GM18858 (cell line): ENCODE measurements at regions not wholly inside any gene's neighbourhood (a gene's known extent, or its start where the extent isn't known, plus 50 kb on each side); places are given as distances from the start of the nearest gene placed in this dataset.

Experiments used
- ATAC-seq: cut with Tn5 transposase; IDR thresholded peaks from one replicate; pipeline ENCODE4 v1.9.1; 2021; ENCODE audit not compliant: unreplicated experiment

DNA sequence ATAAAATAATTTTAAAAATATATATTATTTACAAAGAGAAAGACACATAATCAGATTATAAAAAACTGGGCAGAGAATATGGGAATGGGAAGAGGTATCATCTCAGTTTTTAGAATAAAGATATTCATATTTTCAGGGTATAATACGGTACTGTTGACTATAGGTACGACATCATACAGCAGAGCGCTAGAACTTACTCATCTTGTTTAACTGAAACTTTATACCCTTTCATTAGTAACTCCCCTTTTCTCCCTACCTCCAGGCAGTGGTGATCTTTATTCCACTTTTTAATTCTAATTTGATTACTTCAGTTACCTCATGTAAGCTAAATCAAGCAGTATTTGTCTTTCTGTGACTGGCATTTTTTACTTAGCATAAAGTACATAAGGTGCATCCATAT lies 742.1 kb downstream of the MTRR start:
- ATAC-seq, result no peak

DNA sequence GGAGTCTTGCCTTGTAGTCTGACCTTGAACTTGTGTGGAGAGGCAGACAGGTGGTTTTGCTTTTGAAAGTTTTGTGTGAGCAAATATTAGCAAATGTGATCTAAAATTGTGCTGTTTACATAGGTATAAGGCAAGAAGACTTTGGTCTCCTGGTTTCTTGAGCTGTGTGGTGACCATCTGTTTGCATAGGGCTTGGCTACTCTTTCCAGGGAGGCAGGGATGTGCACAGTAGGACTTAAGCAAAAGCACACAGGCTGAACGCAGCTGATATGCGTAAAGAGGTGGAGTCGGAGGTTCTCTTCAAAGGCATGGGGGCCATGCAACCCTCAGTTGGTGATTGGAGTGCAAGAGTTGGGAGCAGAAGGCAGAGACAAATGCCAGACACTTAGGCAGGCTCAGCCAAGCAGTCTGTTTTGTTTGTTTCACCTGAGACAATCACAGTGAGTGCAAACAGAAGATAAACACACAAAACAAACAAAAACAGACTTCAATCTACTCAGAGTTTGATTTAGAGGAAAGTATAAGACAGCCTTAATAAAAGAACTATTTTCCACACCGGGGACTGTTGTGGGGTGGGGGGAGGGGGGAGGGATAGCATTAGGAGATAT lies 744.2 kb downstream of the MTRR start:
- no peak for ATAC-seq

DNA sequence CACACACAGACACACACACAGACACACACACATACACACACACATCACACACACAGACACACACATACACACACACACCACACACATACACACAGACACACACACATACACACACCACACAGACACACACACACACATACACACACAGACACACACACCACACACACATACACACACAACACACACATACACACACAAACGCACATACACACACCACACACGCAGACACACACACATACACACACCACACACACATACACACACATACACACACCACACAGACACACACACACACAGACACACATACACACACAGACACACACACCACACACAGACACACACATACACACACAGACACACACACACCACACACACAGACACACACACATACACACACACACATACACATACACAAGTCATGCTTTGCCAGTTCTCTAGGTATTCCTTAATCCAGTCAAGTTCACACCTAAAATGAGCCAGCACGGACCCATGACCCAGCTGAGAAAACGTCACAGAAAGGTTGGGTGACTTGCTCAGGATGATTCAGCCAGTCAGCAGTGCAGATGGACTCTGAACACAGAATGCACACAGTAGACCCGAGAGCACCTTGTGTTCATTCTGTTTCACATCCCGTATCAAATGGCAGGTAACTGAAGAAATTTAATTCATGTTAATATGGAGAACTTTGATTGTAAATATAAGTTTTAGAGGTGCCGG lies 746.4 kb downstream of the MTRR start:
- no peak for ATAC-seq

DNA sequence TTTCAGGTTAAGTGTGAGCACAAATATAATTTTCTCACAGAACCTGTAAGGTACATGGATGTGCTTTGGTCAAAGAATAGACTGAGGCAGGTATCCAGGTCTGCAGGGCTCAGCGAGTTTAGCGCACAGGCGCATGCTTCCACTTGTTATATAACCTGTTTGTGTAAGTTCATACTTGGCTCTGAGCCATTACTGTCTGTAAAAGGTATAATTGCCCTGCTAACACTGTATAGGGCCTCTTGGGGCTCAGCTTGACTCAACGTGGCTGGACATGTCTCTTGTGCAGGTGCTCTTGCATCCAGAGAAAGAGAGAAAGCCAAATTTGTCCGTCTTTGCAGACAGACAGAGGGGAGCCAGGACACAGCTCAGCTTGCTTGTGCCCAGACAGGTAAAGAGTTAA lies 759.6 kb downstream of the MTRR start:
- no peak for ATAC-seq

DNA sequence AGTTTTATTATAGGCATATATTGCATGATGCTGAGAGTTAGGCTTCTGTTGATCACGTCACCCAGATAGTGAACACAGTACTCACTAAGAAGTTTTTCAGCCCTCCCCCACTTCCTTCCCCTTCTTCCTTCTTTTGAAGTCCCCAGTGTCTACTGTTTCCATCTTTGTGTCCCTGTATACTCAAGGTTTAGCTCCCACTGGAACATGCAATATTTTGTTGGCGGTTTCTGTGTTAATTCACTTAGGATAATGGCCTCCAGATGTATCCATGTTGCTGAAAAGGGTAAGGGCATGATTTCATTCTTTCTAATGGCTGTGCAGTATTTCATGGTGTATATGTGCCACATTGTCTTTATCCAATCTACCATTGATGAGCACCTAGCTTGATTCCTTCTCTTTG lies 764.3 kb downstream of the MTRR start:
- no peak for ATAC-seq

DNA sequence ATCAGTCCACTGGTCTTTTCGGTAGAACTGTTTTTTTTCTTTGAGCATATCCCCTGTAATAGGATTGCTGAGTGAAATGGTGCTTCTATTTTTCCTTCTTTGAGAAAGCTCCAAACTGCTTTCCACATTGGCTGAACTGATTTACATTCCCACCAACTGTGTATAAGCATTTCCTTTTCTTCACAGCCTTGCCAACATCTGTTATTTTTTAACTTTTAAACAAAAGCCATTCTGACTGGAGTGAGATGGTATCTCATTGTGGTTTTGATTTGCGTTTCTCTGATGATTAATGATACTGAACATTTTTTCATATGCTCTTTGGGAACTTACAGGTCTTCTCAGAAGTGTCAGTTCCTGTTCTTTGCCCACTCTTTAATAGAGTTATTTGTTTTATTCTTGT lies 764.7 kb downstream of the MTRR start:
- ATAC-seq, result no peak

DNA sequence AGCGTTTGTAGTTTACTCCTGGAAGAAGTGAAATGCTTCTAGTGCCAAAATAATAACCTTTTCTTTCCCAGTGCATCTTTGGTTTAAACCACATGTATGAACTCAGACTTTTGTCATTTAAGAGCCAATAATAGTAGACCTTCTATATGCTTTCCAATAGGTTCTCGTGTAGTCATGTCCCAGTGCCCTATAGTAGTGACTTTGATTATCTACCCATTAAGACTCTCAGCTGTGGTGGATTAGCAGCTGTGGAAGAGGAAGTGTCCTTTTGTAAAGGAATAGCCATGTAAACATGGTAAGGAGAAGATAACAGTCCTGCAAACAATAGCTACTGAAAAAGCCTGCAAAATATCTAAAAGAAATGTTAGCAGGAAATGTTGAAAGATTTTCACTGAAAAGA lies 765.3 kb downstream of the MTRR start:
- ATAC-seq, result no peak

DNA sequence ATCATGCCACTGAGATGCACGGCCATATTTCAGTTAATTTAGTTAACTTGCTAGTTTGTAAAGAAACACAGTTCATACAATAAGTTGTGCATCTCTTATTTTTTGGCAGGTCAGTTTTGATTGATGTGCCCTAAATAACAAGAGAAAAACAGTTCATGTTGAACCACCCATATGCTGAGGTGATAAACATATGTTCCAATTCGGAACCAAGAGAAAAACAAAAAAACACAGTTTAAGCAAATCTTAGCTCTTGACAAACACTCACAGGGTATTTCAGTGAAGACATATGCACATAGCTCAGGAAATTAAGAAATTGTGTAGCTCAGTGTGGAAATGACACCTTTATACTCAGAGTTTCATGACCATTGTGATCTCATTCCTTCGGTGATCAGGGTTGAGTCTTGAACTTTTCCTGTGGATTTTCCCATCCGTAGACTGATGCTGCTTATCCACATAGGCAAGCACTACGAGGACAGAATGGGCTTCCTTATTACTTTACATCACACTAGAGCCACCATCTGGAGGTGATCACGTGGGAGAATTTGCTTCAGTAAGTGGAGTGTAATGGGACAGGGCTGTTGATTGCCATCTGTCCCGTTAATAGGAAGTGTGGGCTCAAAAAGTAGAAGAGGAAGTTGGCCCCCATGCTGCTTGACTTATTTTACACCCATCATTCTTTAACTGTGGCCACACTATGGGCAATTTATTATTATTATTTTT lies 773.0 kb downstream of the MTRR start:
- no peak for ATAC-seq

DNA sequence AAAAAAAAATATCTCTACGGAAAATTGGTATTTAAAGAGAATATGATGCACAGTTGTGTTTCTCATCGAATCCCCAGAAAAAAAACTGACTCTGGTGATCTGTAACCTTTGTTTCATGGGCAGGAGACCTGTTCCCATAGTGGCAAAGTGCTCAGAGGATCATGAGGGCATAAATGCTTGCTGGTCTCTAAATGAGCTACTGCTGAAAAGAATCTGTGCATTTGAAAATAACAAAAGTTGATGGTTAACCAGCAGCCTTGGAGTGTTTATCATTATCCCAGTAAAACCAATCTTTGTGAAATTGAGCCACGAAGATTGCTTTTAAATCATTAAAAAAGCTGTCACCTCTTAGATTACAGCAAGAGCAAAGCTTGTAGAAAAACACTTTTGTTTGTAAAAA lies 775.4 kb downstream of the MTRR start:
- ATAC-seq, result no peak

DNA sequence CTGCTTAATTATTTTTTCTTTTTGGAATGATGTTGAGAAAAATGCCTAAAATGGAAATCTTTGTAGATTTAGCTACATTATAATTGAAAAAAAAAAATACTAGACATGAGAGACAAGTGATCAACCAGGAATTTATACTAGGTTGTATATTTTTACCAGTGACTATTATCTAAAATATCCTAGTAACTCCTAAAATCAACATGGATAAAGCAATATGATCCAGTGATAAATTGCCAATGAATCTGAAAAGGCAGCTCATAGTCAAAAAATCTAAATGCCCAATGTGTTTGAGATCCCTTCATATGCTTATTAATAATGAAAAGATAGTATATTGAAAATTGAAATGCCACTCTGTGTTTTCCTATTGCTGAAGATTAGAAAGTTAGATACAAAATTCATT lies 778.2 kb downstream of the MTRR start:
- no peak for ATAC-seq

DNA sequence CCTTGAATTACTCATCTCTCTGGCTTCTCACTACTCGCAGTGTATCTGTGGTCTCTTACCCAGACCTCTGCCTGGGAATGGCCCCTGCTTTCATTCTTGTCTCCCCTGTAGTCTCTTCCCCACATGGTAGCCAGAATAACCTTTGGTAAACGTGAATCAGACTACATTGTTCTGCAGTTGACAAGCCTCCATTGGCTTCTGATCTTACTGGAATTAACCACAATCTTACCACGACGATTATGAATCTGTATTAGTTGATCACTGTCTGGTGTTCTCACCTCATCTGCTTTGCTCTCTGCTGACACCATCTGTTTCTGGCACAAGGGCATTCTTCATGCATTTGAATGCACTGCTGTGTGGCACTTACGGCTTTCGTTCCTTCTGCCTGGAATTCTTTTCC lies 781.2 kb downstream of the MTRR start:
- no peak for ATAC-seq

DNA sequence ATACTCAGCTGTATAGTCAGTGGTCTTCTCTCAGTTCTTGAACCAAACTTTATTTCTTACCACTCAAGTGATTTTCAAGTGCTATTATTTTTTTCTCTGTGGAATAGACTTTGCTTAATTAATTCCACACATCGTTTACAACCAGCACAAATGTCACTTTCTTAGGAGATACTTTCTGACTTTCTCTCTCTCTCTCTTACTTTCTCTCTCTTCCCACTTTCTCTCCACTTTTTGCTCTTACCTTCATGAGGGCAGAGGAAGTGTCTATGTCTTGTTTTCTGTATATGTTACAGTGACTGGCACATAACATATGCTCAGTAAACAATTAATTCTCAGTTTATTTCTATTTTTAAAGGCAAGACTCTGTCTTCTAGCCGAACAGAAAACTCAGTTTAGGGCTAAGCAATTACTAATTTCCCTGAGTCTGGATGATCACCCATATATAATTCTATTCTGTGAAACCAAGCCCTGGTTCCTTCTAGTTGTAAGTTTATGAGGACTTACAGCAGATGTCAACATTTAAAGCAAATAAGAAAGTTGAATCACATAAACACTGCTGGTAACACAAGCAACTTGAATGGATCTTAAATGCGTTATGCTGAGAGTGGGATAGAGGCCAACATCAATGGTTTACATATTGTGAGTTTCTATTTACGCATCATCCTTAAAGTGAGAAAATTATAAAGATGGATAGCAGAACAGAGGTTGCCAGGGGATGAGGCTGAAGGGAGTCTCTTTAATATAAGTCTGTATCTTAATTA lies 791.4 kb downstream of the MTRR start:
- ATAC-seq, result no peak

DNA sequence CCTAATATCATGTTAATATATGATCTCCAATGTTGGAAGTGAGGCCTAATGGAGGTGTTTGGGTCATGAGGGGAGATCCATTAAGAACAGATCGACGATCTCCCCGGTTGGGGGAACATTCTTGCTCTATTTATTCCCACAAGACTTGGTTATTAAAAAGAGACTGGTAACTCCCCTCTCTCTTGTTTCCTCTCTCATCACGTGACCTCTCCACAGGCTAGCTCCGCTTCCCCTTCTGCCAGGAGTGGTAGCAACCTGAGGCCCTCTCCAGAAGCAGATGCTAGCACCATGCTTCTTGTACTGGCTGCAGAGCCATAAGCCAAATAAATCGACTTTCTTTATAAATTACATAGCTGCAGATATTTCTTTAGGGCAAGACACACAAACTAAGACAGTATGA lies 794.4 kb downstream of the MTRR start:
- ATAC-seq, result no peak

DNA sequence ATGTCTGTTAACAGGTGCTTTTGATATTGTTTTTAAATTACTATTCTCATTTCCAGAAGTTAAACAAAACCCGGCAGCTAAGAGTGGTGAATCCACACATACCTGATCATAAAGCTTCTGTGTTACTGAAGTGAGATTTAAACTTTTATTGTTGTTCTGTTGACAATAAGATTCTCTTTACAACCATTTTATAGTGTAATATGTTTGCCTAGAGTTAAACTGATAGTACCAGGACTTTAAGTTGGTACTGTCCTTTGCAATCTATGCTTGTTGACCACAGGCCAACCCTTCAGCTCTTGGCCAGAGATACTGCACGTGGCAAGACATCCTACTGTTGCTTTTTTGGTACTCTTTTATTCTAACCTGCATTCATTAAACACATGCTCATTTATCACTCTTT lies 806.2 kb downstream of the MTRR start:
- ATAC-seq, result no peak

DNA sequence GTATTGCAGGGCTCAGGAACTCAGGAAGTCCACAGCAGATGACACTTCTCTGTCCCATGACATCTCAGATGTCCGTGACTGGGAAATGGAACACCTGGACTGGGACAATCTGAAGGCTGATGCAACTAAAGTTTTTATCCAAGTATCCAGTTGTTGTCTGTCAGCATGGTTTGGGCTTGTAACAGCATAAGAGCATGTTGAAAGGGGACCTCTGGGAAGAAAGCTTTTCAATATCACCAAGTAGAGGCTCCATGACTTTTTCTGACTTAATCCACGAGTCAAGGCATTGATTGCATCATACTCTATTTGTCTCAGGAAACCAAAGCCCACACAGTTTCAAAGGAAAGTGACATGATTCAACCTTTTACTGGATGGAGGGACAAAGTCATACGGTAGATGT lies 807.7 kb downstream of the MTRR start:
- no peak for ATAC-seq

DNA sequence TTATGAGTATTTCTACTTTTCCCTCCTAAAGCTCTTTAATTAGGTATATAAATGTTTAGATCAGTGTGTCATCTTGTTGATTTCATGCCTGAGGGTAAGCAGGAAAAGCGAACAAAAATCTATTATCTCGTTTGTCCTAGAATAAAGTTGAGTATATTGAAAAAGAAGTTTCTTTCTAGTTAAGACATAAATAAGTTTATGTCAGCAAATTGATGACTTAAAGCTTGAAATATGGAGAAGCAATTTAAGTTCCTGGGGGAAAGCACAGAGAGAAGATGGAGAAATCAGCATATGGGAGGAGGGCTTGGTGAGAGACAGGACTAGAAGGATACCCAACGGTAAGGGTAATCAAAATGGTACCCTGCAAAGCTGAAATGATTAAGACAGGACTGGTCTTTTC lies 813.4 kb downstream of the MTRR start:
- no peak for ATAC-seq

DNA sequence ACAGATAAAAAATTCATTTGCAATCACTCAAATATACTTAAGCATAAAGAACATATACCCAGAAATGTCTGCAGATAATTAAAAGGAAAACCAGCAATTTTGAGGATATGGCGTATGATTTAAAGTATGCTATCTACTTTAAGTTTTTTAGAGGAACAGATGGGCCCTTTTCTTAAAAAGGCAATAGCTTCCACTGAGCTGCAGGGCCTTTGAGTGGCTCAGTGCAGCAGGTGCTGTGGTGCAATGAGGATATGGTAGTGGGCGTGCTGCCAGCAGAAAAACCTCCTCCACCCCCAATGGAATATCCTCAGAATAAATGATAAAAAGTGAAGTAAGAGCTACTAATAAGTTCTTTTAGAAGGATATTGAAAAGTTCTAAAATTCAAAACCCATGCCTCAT lies 814.5 kb downstream of the MTRR start:
- no peak for ATAC-seq

DNA sequence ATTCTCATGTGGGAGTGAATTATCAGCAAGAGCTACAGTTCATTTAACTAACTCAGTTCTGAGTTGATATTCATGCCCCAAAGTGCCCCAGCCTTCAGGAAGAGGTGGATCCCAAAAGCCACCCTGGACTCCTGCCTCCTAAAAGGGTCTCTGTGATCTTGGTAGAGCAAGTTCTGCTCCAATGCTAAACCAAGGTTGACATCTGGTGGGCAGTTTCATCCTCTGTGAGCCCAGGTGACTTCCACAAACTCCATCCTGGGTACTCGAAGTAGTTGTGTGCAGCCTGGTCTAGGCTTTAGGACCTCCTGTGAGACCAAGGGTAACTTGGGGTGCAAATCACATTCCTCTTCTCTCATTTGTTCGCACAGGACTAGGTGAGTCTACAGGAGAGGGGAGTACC lies 816.8 kb downstream of the MTRR start:
- ATAC-seq, result no peak

DNA sequence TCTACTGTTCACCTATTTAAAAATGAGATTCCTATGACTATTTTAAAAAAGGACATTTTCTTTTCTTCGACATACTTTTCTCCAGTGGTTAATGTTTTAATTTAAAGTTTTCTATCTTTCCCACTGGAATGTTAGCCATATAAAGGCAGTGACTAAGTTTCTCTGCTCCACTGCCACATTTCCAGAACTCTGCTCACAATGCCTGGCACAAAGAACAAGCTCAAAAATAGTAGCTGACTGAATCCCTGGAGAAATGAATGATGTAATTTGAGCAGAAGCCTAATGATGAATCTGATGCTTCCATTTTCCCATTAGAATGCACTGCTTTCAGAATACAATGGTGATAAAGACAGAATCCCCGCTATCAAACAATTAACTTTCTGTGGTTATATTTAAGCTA lies 817.8 kb downstream of the MTRR start:
- no peak for ATAC-seq

DNA sequence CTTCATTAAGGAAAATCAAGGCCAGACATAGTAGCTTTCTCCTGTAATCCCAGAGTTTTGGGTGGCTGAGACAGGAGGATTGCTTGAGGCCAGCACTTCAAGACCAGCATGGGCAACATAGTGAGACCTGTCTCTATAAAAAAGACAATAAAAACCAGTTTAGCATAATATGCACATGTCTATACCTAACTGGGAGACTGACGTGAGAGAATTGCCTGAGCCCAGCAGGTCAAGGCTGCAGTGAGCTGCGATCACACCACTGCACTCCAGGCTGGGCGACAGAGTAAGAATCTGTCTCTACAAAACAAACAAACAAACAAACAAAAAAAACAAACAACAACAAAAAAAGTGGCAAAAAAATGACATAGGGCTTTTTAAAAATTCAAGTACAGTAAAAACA lies 820.8 kb downstream of the MTRR start:
- ATAC-seq, result no peak

DNA sequence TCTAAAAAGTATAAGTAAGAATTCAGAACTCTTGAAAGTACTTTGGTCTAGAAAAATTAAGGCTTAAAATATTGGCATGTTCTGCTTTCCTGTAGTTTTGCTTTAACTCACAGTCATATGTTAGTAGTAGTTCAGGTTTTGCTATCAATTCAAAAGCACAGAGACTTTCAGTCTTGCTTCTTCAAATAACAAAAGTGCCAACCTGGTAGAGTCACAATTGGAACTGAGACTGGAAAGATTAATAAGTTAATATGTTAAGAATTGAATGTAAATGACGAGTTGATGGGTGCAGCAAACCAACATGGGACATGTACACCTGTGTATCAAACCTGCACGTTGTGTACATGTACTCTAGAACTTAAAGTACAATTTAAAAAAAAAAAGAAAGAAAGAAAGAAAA lies 822.3 kb downstream of the MTRR start:
- no peak for ATAC-seq

DNA sequence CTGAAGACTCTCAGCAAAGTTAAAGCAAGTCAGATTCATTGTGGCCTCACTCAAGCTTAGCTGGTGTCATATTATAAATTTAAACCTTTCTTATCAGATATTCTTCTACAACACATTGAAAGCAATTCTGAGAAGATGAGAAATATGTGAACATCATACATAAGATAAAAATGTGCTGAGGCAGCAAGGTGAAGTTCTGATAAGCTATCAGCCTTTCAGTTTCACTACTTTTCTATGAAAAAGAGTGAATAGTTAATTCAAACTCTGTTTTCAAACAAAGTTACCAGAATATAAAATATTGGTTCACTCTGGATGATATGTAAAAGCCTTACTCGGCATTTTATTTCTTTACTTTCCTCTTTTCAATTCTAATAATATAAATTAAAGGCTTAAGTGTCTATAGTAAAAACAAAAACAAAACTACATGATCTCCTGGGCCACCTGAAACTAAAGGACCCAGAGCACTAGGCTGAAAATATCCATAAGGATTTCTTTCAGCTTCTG lies 824.4 kb downstream of the MTRR start:
- no peak for ATAC-seq
